Liver (tissue), 3 donors: ENCODE measurements at regions not wholly inside any gene's neighbourhood (a gene's known extent, or its start where the extent isn't known, plus 50 kb on each side); places are given as distances from the start of the nearest gene placed in this dataset.

ENCODE experiments used
- GABPA ChIP-seq, 2 donors: IDR thresholded peaks in 1 of 2; conservative IDR thresholded peaks in 1 of 2; 2 replicates each; pipeline ENCODE4 v1.6.1; 2016; ENCODE audit warnings: antibody characterized with exemption in 2 of 2, mild to moderate bottlenecking in 1 of 2, moderate library complexity in 1 of 2
- SP1 ChIP-seq: IDR thresholded peaks from 2 replicates; pipeline ENCODE4 v1.6.1; 2018; ENCODE audit warnings: antibody characterized with exemption, mild to moderate bottlenecking
- TAF1 ChIP-seq: conservative IDR thresholded peaks from 2 replicates; pipeline ENCODE4 v1.6.1; 2016; ENCODE audit warnings: antibody characterized with exemption, mild to moderate bottlenecking
- YY1 ChIP-seq: IDR thresholded peaks from 2 replicates; pipeline ENCODE4 v1.6.1; 2016; ENCODE audit warnings: antibody characterized with exemption, mild to moderate bottlenecking
- TF ChIP-seq, protein P1 (sequence below): IDR thresholded peaks from 2 replicates; pipeline ENCODE4 v1.6.1; 2016; ENCODE audit warnings: antibody characterized with exemption
- TF ChIP-seq, protein P2 (sequence below): IDR thresholded peaks from 2 replicates; pipeline ENCODE4 v1.6.1; 2016; ENCODE audit warnings: antibody characterized with exemption
- TF ChIP-seq, protein P3 (sequence below): fragments of 150-350 bp; IDR thresholded peaks from 2 replicates; pipeline ENCODE4 v1.5.1; 2017; ENCODE audit warnings: improper control_type of control experiment, low read depth, low read length; ENCODE audit not compliant: missing input control
- donor health status: healthy.
- donor health status: healthy.

DNA sequence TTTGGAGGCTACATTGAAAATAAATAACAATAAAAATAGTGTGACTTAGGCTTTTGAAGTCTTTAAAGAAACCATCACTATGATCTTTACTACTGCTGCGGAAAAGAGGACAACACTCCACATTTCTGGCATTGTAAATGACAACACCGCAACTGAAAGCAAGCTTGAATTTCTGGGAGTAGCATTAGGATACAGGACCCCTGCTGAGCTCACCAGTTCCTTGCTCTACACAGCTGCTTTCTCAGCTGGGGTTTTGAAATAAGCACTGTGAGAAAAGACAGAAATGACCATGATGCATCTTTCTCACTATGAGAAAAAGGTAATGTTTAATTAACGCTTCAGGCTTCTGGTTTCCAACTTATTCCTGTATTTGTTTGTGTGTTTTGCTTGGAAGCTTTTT is 168.0 kb downstream of the TAF11L14 start:
- TF ChIP-seq, protein P1, sequence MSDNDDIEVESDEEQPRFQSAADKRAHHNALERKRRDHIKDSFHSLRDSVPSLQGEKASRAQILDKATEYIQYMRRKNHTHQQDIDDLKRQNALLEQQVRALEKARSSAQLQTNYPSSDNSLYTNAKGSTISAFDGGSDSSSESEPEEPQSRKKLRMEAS: no peak
- TF ChIP-seq, protein P2, sequence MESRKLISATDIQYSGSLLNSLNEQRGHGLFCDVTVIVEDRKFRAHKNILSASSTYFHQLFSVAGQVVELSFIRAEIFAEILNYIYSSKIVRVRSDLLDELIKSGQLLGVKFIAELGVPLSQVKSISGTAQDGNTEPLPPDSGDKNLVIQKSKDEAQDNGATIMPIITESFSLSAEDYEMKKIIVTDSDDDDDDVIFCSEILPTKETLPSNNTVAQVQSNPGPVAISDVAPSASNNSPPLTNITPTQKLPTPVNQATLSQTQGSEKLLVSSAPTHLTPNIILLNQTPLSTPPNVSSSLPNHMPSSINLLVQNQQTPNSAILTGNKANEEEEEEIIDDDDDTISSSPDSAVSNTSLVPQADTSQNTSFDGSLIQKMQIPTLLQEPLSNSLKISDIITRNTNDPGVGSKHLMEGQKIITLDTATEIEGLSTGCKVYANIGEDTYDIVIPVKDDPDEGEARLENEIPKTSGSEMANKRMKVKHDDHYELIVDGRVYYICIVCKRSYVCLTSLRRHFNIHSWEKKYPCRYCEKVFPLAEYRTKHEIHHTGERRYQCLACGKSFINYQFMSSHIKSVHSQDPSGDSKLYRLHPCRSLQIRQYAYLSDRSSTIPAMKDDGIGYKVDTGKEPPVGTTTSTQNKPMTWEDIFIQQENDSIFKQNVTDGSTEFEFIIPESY: no peak
- TF ChIP-seq, protein P3, sequence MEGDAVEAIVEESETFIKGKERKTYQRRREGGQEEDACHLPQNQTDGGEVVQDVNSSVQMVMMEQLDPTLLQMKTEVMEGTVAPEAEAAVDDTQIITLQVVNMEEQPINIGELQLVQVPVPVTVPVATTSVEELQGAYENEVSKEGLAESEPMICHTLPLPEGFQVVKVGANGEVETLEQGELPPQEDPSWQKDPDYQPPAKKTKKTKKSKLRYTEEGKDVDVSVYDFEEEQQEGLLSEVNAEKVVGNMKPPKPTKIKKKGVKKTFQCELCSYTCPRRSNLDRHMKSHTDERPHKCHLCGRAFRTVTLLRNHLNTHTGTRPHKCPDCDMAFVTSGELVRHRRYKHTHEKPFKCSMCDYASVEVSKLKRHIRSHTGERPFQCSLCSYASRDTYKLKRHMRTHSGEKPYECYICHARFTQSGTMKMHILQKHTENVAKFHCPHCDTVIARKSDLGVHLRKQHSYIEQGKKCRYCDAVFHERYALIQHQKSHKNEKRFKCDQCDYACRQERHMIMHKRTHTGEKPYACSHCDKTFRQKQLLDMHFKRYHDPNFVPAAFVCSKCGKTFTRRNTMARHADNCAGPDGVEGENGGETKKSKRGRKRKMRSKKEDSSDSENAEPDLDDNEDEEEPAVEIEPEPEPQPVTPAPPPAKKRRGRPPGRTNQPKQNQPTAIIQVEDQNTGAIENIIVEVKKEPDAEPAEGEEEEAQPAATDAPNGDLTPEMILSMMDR: no peak
- no peak for TF ChIP-seq SP1
- no peak for TF ChIP-seq YY1
- no peak for TF ChIP-seq TAF1
- TF ChIP-seq GABPA (IDR thresholded peaks at IDR 0.05 in 1 of 2, conservative IDR thresholded peaks at IDR 0.05 in 1 of 2): no peak
